ENCODE measurements at regions not wholly inside any gene's neighbourhood (a gene's known extent, or its start where the extent isn't known, plus 50 kb on each side); places are given as distances from the start of the nearest gene placed in this dataset.

DNA sequence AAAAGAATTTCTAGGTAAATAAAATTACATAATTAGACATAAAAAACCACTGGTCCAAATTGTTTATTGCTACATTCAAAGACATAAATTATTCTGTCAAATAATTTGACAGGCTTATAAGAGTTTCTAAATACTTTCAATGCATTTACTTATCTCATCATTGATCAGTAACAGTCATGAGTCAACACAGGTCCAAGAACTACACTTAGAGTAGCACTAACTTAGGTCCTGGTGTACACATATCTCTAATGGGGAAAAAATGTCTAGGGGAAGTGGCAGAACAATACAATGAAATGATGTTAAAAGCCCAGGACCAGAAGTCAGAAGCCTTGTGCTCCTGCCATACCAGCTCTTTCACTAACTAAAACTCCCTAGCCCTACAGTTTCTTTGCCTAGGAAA lies 96.5 kb upstream of the SLCO6A1 start:
- H3K27ac Mint-ChIP-seq, result no peak overlapping the region

More for the DNA sequence above, 96.5 kb upstream of the SLCO6A1 start:
- H3F3A ChIP-seq (replicated peaks; ENCODE audit: low read depth), result no peaks in the 10 kb centered on the region
- H3K27me3 ChIP-seq (ENCODE audit: insufficient read depth), result no peaks in the 10 kb centered on the region
- peaks cover 4% of the 10 kb centered on the region; the same call in 1 of the 2 replicates for H3K4me1 ChIP-seq (ENCODE audit: insufficient read depth)
- no peaks in the 10 kb centered on the region for H4K20me1 ChIP-seq (replicated peaks; ENCODE audit: insufficient read depth)
- no peaks in the 10 kb centered on the region for H3K79me2 ChIP-seq (replicated peaks; ENCODE audit: insufficient read depth)
- peaks cover 10% of the 10 kb centered on the region; the same call in 2 of the 3 replicates for H3K9me3 Mint-ChIP-seq
- ATAC-seq (no peak), DNase-seq (ENCODE audit: low spot score) (no peak)
- no peak overlapping the region for H3K4me3 Mint-ChIP-seq
- TF ChIP-seq CREB1 (CRISPR knock-in tag; IDR thresholded peaks at IDR 0.05; ENCODE audit: low read depth) (no peak), POLR2AphosphoS5 (IDR thresholded peaks at IDR 0.05; ENCODE audit: low read depth) (no peak), STAT1 (IDR thresholded peaks at IDR 0.05; ENCODE audit: unreplicated experiment) (no peak), ZNF114 (CRISPR knock-in tag; IDR thresholded peaks at IDR 0.05) (no peak), ZNF331 (CRISPR knock-in tag; IDR thresholded peaks at IDR 0.05; ENCODE audit: low read depth) (no peak), NANOG (IDR thresholded peaks at IDR 0.05; ENCODE audit: borderline replicate concordance) (no peak), EZH2 (IDR thresholded peaks at IDR 0.05; ENCODE audit: low read depth, unreplicated experiment) (no peak), EZH2phosphoT487 (IDR thresholded peaks at IDR 0.05; ENCODE audit: unreplicated experiment) (no peak), JUNB (IDR thresholded peaks at IDR 0.05; ENCODE audit: unreplicated experiment) (no peak)
- TF ChIP-seq, protein P1, sequence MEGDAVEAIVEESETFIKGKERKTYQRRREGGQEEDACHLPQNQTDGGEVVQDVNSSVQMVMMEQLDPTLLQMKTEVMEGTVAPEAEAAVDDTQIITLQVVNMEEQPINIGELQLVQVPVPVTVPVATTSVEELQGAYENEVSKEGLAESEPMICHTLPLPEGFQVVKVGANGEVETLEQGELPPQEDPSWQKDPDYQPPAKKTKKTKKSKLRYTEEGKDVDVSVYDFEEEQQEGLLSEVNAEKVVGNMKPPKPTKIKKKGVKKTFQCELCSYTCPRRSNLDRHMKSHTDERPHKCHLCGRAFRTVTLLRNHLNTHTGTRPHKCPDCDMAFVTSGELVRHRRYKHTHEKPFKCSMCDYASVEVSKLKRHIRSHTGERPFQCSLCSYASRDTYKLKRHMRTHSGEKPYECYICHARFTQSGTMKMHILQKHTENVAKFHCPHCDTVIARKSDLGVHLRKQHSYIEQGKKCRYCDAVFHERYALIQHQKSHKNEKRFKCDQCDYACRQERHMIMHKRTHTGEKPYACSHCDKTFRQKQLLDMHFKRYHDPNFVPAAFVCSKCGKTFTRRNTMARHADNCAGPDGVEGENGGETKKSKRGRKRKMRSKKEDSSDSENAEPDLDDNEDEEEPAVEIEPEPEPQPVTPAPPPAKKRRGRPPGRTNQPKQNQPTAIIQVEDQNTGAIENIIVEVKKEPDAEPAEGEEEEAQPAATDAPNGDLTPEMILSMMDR (conservative IDR thresholded peaks at IDR 0.05; ENCODE audit: low read depth in 2 of 2), result no peak
- TF ChIP-seq, protein P2, sequence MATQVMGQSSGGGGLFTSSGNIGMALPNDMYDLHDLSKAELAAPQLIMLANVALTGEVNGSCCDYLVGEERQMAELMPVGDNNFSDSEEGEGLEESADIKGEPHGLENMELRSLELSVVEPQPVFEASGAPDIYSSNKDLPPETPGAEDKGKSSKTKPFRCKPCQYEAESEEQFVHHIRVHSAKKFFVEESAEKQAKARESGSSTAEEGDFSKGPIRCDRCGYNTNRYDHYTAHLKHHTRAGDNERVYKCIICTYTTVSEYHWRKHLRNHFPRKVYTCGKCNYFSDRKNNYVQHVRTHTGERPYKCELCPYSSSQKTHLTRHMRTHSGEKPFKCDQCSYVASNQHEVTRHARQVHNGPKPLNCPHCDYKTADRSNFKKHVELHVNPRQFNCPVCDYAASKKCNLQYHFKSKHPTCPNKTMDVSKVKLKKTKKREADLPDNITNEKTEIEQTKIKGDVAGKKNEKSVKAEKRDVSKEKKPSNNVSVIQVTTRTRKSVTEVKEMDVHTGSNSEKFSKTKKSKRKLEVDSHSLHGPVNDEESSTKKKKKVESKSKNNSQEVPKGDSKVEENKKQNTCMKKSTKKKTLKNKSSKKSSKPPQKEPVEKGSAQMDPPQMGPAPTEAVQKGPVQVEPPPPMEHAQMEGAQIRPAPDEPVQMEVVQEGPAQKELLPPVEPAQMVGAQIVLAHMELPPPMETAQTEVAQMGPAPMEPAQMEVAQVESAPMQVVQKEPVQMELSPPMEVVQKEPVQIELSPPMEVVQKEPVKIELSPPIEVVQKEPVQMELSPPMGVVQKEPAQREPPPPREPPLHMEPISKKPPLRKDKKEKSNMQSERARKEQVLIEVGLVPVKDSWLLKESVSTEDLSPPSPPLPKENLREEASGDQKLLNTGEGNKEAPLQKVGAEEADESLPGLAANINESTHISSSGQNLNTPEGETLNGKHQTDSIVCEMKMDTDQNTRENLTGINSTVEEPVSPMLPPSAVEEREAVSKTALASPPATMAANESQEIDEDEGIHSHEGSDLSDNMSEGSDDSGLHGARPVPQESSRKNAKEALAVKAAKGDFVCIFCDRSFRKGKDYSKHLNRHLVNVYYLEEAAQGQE (IDR thresholded peaks at IDR 0.05; ENCODE audit: unreplicated experiment), result no peak
- TF ChIP-seq, protein P3, sequence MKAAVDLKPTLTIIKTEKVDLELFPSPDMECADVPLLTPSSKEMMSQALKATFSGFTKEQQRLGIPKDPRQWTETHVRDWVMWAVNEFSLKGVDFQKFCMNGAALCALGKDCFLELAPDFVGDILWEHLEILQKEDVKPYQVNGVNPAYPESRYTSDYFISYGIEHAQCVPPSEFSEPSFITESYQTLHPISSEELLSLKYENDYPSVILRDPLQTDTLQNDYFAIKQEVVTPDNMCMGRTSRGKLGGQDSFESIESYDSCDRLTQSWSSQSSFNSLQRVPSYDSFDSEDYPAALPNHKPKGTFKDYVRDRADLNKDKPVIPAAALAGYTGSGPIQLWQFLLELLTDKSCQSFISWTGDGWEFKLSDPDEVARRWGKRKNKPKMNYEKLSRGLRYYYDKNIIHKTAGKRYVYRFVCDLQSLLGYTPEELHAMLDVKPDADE (IDR thresholded peaks at IDR 0.05), result no peak
- TF ChIP-seq, protein P4, sequence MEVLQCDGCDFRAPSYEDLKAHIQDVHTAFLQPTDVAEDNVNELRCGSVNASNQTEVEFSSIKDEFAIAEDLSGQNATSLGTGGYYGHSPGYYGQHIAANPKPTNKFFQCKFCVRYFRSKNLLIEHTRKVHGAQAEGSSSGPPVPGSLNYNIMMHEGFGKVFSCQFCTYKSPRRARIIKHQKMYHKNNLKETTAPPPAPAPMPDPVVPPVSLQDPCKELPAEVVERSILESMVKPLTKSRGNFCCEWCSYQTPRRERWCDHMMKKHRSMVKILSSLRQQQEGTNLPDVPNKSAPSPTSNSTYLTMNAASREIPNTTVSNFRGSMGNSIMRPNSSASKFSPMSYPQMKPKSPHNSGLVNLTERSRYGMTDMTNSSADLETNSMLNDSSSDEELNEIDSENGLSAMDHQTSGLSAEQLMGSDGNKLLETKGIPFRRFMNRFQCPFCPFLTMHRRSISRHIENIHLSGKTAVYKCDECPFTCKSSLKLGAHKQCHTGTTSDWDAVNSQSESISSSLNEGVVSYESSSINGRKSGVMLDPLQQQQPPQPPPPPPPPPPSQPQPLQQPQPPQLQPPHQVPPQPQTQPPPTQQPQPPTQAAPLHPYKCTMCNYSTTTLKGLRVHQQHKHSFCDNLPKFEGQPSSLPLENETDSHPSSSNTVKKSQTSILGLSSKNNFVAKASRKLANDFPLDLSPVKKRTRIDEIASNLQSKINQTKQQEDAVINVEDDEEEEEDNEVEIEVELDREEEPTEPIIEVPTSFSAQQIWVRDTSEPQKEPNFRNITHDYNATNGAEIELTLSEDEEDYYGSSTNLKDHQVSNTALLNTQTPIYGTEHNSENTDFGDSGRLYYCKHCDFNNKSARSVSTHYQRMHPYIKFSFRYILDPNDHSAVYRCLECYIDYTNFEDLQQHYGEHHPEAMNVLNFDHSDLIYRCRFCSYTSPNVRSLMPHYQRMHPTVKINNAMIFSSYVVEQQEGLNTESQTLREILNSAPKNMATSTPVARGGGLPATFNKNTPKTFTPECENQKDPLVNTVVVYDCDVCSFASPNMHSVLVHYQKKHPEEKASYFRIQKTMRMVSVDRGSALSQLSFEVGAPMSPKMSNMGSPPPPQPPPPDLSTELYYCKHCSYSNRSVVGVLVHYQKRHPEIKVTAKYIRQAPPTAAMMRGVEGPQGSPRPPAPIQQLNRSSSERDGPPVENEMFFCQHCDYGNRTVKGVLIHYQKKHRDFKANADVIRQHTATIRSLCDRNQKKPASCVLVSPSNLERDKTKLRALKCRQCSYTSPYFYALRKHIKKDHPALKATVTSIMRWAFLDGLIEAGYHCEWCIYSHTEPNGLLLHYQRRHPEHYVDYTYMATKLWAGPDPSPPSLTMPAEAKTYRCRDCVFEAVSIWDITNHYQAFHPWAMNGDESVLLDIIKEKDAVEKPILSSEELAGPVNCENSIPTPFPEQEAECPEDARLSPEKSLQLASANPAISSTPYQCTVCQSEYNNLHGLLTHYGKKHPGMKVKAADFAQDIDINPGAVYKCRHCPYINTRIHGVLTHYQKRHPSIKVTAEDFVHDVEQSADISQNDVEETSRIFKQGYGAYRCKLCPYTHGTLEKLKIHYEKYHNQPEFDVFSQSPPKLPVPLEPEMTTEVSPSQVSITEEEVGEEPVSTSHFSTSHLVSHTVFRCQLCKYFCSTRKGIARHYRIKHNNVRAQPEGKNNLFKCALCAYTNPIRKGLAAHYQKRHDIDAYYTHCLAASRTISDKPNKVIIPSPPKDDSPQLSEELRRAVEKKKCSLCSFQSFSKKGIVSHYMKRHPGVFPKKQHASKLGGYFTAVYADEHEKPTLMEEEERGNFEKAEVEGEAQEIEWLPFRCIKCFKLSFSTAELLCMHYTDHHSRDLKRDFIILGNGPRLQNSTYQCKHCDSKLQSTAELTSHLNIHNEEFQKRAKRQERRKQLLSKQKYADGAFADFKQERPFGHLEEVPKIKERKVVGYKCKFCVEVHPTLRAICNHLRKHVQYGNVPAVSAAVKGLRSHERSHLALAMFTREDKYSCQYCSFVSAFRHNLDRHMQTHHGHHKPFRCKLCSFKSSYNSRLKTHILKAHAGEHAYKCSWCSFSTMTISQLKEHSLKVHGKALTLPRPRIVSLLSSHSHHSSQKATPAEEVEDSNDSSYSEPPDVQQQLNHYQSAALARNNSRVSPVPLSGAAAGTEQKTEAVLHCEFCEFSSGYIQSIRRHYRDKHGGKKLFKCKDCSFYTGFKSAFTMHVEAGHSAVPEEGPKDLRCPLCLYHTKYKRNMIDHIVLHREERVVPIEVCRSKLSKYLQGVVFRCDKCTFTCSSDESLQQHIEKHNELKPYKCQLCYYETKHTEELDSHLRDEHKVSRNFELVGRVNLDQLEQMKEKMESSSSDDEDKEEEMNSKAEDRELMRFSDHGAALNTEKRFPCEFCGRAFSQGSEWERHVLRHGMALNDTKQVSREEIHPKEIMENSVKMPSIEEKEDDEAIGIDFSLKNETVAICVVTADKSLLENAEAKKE (CRISPR knock-in tag; IDR thresholded peaks at IDR 0.05), result no peak
- no peaks in the 10 kb centered on the region for H3K4me1 Mint-ChIP-seq
- H3K27ac ChIP-seq (ENCODE audit: low read depth), result no peak overlapping the region
- no peak overlapping the region for H2AFZ ChIP-seq
- H3K36me3 ChIP-seq (ENCODE audit: insufficient read depth), result 0 out of 2 replicates have a peak, but pooled peaks cover 5% of the 10 kb centered on the region
- no peak overlapping the region for H3K4me2 ChIP-seq
- H3K27me3 Mint-ChIP-seq (ENCODE audit: insufficient read depth, low read depth, poor library complexity), result no peaks in the 10 kb centered on the region
- H3K4me3 ChIP-seq, result no peak overlapping the region
- peaks cover 4% of the 10 kb centered on the region; the same call in 1 of the 3 replicates for H3K36me3 Mint-ChIP-seq (ENCODE audit: low read depth)
- H3K9me2 ChIP-seq (ENCODE audit: insufficient read depth), result no peaks in the 10 kb centered on the region
